COLO668 (cell line): ENCODE measurements at regions not wholly inside any gene's neighbourhood (a gene's known extent, or its start where the extent isn't known, plus 50 kb on each side); places are given as distances from the start of the nearest gene placed in this dataset.
"Not testable (repeated sequence)": the region's sequence is repeated elsewhere in the genome, so short reads cannot be mapped to it uniquely, and the experiment has no call there.

ENCODE experiments used
- DNase-seq: peaks from one replicate; lab custom pipeline; 2025; ENCODE audit not compliant: unreplicated experiment; lab: John Stamatoyannopoulos, UW

GRCh38 chr1:238664139-238664538 is 722.2 kb upstream of the CHRM3 start:
- DNase-seq, result no peak

- DNase-seq, result no peak
Observed at GRCh38 chr1:238660849-238661248, 725.5 kb upstream of the CHRM3 start.

GRCh38 chr1:238658763-238659162 is 727.6 kb upstream of the CHRM3 start:
- no peak for DNase-seq

- no peak for DNase-seq
Observed at GRCh38 chr1:238653693-238654321, 732.6 kb upstream of the CHRM3 start.

- DNase-seq, result no peak
Observed at GRCh38 chr1:238652346-238652968, 733.9 kb upstream of the CHRM3 start.

GRCh38 chr1:238649200-238649599 is 737.2 kb upstream of the CHRM3 start:
- no peak for DNase-seq

GRCh38 chr1:238648751-238649150 is 737.6 kb upstream of the CHRM3 start:
- DNase-seq, result no peak

GRCh38 chr1:238648296-238648695 is 738.1 kb upstream of the CHRM3 start:
- no peak for DNase-seq

- no peak for DNase-seq
Observed at GRCh38 chr1:238647877-238648276, 738.5 kb upstream of the CHRM3 start.

- no peak for DNase-seq
Observed at GRCh38 chr1:238642231-238642630, 744.1 kb upstream of the CHRM3 start.

- DNase-seq, result no peak
Observed at GRCh38 chr1:238639861-238640260, 746.5 kb upstream of the CHRM3 start.

- DNase-seq, result no peak
Observed at GRCh38 chr1:238628110-238628509, 737.4 kb upstream of the ZP4 start.

GRCh38 chr1:238624776-238625175 is 734.1 kb upstream of the ZP4 start:
- peak; percentile 29 for DNase-seq

- no peak for DNase-seq
Observed at GRCh38 chr1:238621405-238621804, 730.7 kb upstream of the ZP4 start.

GRCh38 chr1:238619652-238620051 is 728.9 kb upstream of the ZP4 start:
- DNase-seq, result no peak

- no peak for DNase-seq
Observed at GRCh38 chr1:238611406-238611805, 720.7 kb upstream of the ZP4 start.

GRCh38 chr1:238608144-238608543 is 717.4 kb upstream of the ZP4 start:
- DNase-seq, result no peak

- DNase-seq, result no peak
Observed at GRCh38 chr1:238606896-238607295, 716.2 kb upstream of the ZP4 start.

- DNase-seq, result no peak
Observed at GRCh38 chr1:238606457-238606856, 715.7 kb upstream of the ZP4 start.

- no peak for DNase-seq
Observed at GRCh38 chr1:238604357-238604756, 713.6 kb upstream of the ZP4 start.

- DNase-seq, result not testable (repeated sequence)
Observed at GRCh38 chr1:238601604-238602003, 710.9 kb upstream of the ZP4 start.

GRCh38 chr1:238596703-238597102 is 706.0 kb upstream of the ZP4 start:
- DNase-seq, result no peak

GRCh38 chr1:238592621-238593020 is 701.9 kb upstream of the ZP4 start:
- DNase-seq, result no peak
